ENCODE measurements at regions not wholly inside any gene's neighbourhood (a gene's known extent, or its start where the extent isn't known, plus 50 kb on each side); places are given as distances from the start of the nearest gene placed in this dataset.
"Not testable (repeated sequence)": the region's sequence is repeated elsewhere in the genome, so short reads cannot be mapped to it uniquely, and the experiment has no call there.

- Histone ChIP-seq H3K36me3 (replicated peaks) (no peaks in the 10 kb centered on the region), H3K4me3 (ENCODE audit: low read depth, low read length) (no peak overlapping the region), H3K27me3 (replicated peaks) (no peaks in the 10 kb centered on the region), H3K27ac (no peak overlapping the region)
- in situ Hi-C loops (cut with HindIII; ENCODE audit: low pct_ligation_motif_present, low sequenced_read_pairs), result no loop called here
- DNase-seq, result no peak
- TF ChIP-seq, protein P1, sequence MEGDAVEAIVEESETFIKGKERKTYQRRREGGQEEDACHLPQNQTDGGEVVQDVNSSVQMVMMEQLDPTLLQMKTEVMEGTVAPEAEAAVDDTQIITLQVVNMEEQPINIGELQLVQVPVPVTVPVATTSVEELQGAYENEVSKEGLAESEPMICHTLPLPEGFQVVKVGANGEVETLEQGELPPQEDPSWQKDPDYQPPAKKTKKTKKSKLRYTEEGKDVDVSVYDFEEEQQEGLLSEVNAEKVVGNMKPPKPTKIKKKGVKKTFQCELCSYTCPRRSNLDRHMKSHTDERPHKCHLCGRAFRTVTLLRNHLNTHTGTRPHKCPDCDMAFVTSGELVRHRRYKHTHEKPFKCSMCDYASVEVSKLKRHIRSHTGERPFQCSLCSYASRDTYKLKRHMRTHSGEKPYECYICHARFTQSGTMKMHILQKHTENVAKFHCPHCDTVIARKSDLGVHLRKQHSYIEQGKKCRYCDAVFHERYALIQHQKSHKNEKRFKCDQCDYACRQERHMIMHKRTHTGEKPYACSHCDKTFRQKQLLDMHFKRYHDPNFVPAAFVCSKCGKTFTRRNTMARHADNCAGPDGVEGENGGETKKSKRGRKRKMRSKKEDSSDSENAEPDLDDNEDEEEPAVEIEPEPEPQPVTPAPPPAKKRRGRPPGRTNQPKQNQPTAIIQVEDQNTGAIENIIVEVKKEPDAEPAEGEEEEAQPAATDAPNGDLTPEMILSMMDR (IDR thresholded peaks at IDR 0.05; ENCODE audit: low read depth, low read length, missing control alignments), result no peak
Observed at GRCh38 chr9:71271602-71272001, 150.2 kb upstream of the TRPM3 start.

DNA sequence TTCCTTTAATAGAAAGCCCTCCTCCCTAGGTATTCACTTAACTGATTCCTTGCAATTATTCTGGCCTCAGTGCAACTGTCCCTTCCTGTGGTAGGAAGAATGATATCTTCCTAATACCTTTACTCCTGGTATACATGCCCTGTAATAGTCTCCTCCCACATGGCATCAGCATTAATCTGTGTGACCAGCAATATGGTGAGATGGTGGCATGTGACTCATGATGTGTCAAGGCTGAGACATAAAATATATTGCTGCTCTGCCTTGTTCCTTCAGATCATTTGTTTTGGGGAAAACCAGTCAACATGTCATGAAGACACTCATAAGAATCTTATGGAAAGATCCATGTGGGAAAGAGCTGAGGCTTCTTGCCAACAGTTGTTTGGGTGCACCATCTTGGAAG lies 149.1 kb upstream of the TRPM3 start:
- no peak overlapping the region for H3K4me3 ChIP-seq (ENCODE audit: low read depth, low read length)
- no peaks in the 10 kb centered on the region for H3K36me3 ChIP-seq (replicated peaks)
- H3K27ac ChIP-seq, result no peak overlapping the region
- no peaks in the 10 kb centered on the region for H3K27me3 ChIP-seq (replicated peaks)
- TF ChIP-seq, protein P1 (IDR thresholded peaks at IDR 0.05; ENCODE audit: low read depth, low read length, missing control alignments), result no peak
- DNase-seq, result no peak
- in situ Hi-C loops (cut with HindIII; ENCODE audit: low pct_ligation_motif_present, low sequenced_read_pairs), result no loop called here

DNA sequence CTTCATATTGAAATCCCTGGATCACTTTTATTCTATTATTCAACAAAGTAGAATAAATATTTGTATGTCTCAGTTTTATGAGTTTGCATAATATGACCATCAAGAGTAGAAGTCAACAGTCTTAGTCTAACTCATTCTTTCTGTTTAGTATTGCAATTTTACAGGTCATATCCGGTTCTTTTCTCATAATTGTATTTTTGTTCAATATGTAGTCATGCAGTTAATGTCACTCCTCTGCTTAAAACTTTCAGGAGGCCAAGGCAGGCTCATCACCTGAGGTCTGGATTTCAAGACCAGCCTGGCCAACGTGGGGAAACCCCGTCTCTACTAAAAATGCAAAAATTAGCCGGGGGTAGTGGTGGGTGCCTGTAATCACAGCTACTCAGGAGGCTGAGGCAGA lies 148.4 kb upstream of the TRPM3 start:
- no peak for DNase-seq
- in situ Hi-C loops (cut with HindIII; ENCODE audit: low pct_ligation_motif_present, low sequenced_read_pairs), result no loop called here
- H3K27me3 ChIP-seq (replicated peaks), result no peaks in the 10 kb centered on the region
- H3K4me3 ChIP-seq (ENCODE audit: low read depth, low read length), result no peak overlapping the region
- no peaks in the 10 kb centered on the region for H3K36me3 ChIP-seq (replicated peaks)
- H3K27ac ChIP-seq, result no peak overlapping the region
- TF ChIP-seq, protein P1 (IDR thresholded peaks at IDR 0.05; ENCODE audit: low read depth, low read length, missing control alignments), result no peak

DNA sequence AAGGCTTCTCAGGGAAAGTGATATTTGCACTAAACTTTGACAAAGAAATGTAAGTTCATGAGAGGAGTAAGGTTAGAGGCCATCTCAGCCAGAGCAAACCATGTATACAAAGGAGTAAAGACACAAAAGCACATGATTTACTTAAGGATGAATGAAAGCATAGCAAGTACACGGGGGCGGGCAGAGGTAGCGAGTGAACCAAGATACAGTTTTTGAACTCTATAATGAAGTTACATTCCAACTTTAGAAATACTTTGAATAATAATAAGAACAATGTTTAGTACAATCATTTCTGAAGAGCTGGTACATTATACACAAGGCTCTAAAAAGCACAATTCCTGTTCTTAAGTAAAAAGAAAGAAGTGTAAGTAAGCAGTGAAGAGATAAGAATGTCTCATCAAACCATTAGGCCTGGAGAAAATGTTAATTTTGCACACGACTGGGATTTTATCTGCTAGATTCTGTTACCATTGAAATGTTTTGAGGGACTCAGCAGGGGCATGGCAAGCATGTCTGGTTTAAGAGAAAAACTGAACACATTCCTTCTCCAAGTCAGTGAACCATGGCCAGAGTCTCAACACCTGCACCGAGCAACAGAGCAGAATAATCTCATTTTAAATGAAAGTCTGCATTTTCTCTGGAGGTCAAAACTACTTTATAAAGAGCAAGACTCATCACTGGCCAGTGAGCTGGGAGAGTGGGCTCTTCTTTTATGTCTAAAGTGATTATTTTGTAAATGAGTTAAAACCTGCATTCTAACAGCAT lies 147.6 kb upstream of the TRPM3 start:
- H3K27me3 ChIP-seq (replicated peaks), result no peaks in the 10 kb centered on the region
- H3K4me3 ChIP-seq (ENCODE audit: low read depth, low read length), result no peak overlapping the region
- TF ChIP-seq, protein P1 (IDR thresholded peaks at IDR 0.05; ENCODE audit: low read depth, low read length, missing control alignments), result no peak
- in situ Hi-C loops (cut with HindIII; ENCODE audit: low pct_ligation_motif_present, low sequenced_read_pairs), result no loop called here
- no peaks in the 10 kb centered on the region for H3K36me3 ChIP-seq (replicated peaks)
- no peak overlapping the region for H3K27ac ChIP-seq
- DNase-seq, result no peak

- Histone ChIP-seq H3K36me3 (replicated peaks) (no peaks in the 10 kb centered on the region), H3K4me3 (ENCODE audit: low read depth, low read length) (no peak overlapping the region), H3K27me3 (replicated peaks) (no peaks in the 10 kb centered on the region), H3K27ac (no peak overlapping the region)
- in situ Hi-C loops (cut with HindIII; ENCODE audit: low pct_ligation_motif_present, low sequenced_read_pairs), result no loop called here
- TF ChIP-seq, protein P1 (IDR thresholded peaks at IDR 0.05; ENCODE audit: low read depth, low read length, missing control alignments), result no peak
- DNase-seq, result no peak
Observed at GRCh38 chr9:71263451-71263850, 142.0 kb upstream of the TRPM3 start.

DNA sequence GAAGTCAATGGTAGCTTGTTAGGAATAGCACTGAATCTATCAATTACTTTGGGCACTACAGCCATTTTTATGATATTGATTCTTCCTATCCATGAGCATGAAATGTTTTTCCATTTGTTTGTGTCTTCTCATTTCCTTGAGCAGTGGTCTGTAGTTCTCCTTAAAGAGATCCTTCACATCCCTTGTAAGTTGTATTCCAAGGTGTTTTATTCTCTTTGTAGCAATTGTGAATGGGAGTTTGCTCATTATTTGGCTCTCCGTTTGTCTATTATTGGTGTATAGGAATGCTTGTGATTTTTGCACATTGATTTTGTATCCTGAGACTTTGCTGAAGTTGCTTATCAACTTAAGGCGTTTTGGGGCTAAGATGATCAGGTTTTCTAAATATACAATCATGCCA lies 139.0 kb upstream of the TRPM3 start:
- H3K27ac ChIP-seq; in situ Hi-C loops (cut with HindIII; ENCODE audit: low pct_ligation_motif_present, low sequenced_read_pairs); H3K27me3 ChIP-seq (replicated peaks); H3K36me3 ChIP-seq (replicated peaks); H3K4me3 ChIP-seq (ENCODE audit: low read depth, low read length); DNase-seq: not testable (repeated sequence)
